SK-N-SH (cell line): ENCODE measurements at regions not wholly inside any gene's neighbourhood (a gene's known extent, or its start where the extent isn't known, plus 50 kb on each side); places are given as distances from the start of the nearest gene placed in this dataset.

ENCODE experiments used
- CTCF ChIA-PET: fragments of 300-600, 350-600 bp; formaldehyde crosslinking; extraction: SDS; loops from one replicate; lab custom pipeline; 2021; lab: Yijun Ruan, JAX
- POLR2A ChIA-PET: fragments of 350-600 bp; sonication (Branson Sonifier 250); formaldehyde crosslinking; extraction: SDS; loops from one replicate; lab custom pipeline; 2020; ENCODE audit warnings: antibody characterized with exemption, inconsistent platforms; lab: Yijun Ruan, JAX
- DNase-seq: peaks from one replicate; pipeline ENCODE4 v3.0.0; 2012
- H2AFZ ChIP-seq: fragments of 200-600 bp; sonication (generic); 2 replicates; pipeline ENCODE4 v1.8.1; 2016; ENCODE audit warnings: antibody characterized with exemption, mild to moderate bottlenecking, low read depth
- H3F3A ChIP-seq: fragments of 200-600 bp; sonication (generic); replicated peaks from 2 replicates; pipeline ENCODE3; 2016; ENCODE audit warnings: antibody characterized with exemption, mild to moderate bottlenecking; ENCODE audit not compliant: insufficient read depth
- H3K27ac ChIP-seq, 2 experiments: fragments of 200-500 bp in 1 of 2; fragments of 200-600 bp in 1 of 2; sonication (Bioruptor generic) in 1 of 2; sonication (generic), shearing (Covaris generic) in 1 of 2; 2 replicates each; pipeline versions ENCODE4 v1.5.1 to v1.6.1; 2014 to 2016; ENCODE audit warnings: low read depth in 2 of 2, inconsistent platforms in 1 of 2, low read length in 1 of 2, mild to moderate bottlenecking in 1 of 2, mixed read lengths in 1 of 2
- H3K27me3 ChIP-seq: fragments of 200-600 bp; sonication (generic), shearing (Covaris generic); 2 replicates; pipeline ENCODE4 v1.6.1; 2016; ENCODE audit warnings: mixed run types; ENCODE audit not compliant: insufficient read depth
- H3K36me3 ChIP-seq, 2 experiments: fragments of 200-500 bp in 1 of 2; fragments of 200-600 bp in 1 of 2; sonication (Bioruptor generic) in 1 of 2; sonication (generic) in 1 of 2; replicated peaks in 1 of 2; 2 replicates each; pipeline versions ENCODE3 to v1.5.1; 2014 to 2016; ENCODE audit warnings: low read length in 1 of 2, mild to moderate bottlenecking in 1 of 2; ENCODE audit not compliant: insufficient read depth in 2 of 2, control insufficient read depth in 1 of 2
- H3K4me1 ChIP-seq, 2 experiments: fragments of 200-500 bp in 1 of 2; fragments of 200-600 bp in 1 of 2; sonication (Bioruptor generic) in 1 of 2; sonication (generic), shearing (Covaris generic) in 1 of 2; 2 replicates each; pipeline versions ENCODE4 v1.5.1 to v1.6.1; 2014 to 2016; ENCODE audit warnings: low read depth in 1 of 2, low read length in 1 of 2, mixed run types in 1 of 2; ENCODE audit not compliant: insufficient read depth in 2 of 2, control insufficient read depth in 1 of 2
- H3K4me2 ChIP-seq: fragments of 200-600 bp; sonication (generic), shearing (Covaris generic); 2 replicates; pipeline ENCODE4 v1.6.1; 2017; ENCODE audit warnings: mixed run types
- H3K4me3 ChIP-seq, 2 experiments: fragments of 200-500 bp in 1 of 2; fragments of 200-600 bp in 1 of 2; sonication (Bioruptor generic) in 1 of 2; sonication (generic), shearing (Covaris generic) in 1 of 2; 2 replicates each; pipeline versions ENCODE4 v1.5.1 to v1.8.1; 2014 to 2016; ENCODE audit warnings: low read depth in 2 of 2, inconsistent platforms in 1 of 2, low read length in 1 of 2, mild to moderate bottlenecking in 1 of 2, mixed read lengths in 1 of 2, moderate library complexity in 1 of 2
- H3K79me2 ChIP-seq: fragments of 200-600 bp; sonication (generic); 2 replicates; pipeline ENCODE4 v1.8.1; 2017; ENCODE audit warnings: mild to moderate bottlenecking; ENCODE audit not compliant: insufficient read depth
- H3K9ac ChIP-seq: fragments of 200-600 bp; sonication (generic); 2 replicates; pipeline ENCODE4 v1.6.1; 2017; ENCODE audit warnings: mixed run types
- H3K9me2 ChIP-seq: fragments of 200-600 bp; sonication (generic); 2 replicates; pipeline ENCODE4 v1.6.1; 2017; ENCODE audit warnings: mixed run types
- H3K9me3 ChIP-seq: fragments of 200-600 bp; sonication (generic); 2 replicates; pipeline ENCODE4 v1.6.1; 2017; ENCODE audit warnings: mixed run types, mild to moderate bottlenecking, moderate library complexity
- H4K20me1 ChIP-seq: fragments of 200-600 bp; sonication (generic); 2 replicates; pipeline ENCODE4 v1.6.1; 2017; ENCODE audit warnings: mild to moderate bottlenecking, mixed run types; ENCODE audit not compliant: insufficient read depth
- CHD2 ChIP-seq: fragments of 150-350 bp; IDR thresholded peaks from 2 replicates; pipeline ENCODE4 v1.6.1; 2018; ENCODE audit warnings: low read length; ENCODE audit not compliant: partially characterized antibody
- CTCF ChIP-seq: fragments of 200-600 bp; sonication (generic); IDR thresholded peaks from 2 replicates; pipeline ENCODE4 v1.6.1; 2017; ENCODE audit warnings: antibody characterized with exemption, mild to moderate bottlenecking, moderate library complexity
- ELF1 ChIP-seq: IDR thresholded peaks from 2 replicates; pipeline ENCODE4 v1.4.0; 2012
- EP300 ChIP-seq, 2 experiments: IDR thresholded peaks; 2 replicates each; pipeline versions ENCODE4 v1.4.0 to v1.6.1; 2012; ENCODE audit warnings: borderline replicate concordance in 1 of 2, low read depth in 1 of 2, low read length in 1 of 2
- GABPA ChIP-seq: IDR thresholded peaks from 2 replicates; pipeline ENCODE4 v1.4.0; 2012; ENCODE audit warnings: low read depth, mild to moderate bottlenecking
- MAX ChIP-seq: IDR thresholded peaks from 2 replicates; pipeline ENCODE4 v1.4.0; 2012; ENCODE audit warnings: low read depth
- MEF2A ChIP-seq: IDR thresholded peaks from 2 replicates; pipeline ENCODE4 v1.4.0; 2012; ENCODE audit warnings: low read depth, borderline replicate concordance
- MXI1 ChIP-seq: IDR thresholded peaks from 2 replicates; pipeline ENCODE4 v1.6.1; 2012; ENCODE audit warnings: mild to moderate bottlenecking, low read depth, low read length, improper control_type of control experiment
- POLR2AphosphoS5 ChIP-seq: IDR thresholded peaks from 2 replicates; pipeline ENCODE4 v1.6.1; 2012; ENCODE audit warnings: low read depth, low read length
- RCOR1 ChIP-seq: fragments of 150-350 bp; IDR thresholded peaks from 2 replicates; pipeline ENCODE4 v1.6.1; 2017; ENCODE audit warnings: antibody characterized with exemption, low read length
- SIN3A ChIP-seq: IDR thresholded peaks from 2 replicates; pipeline ENCODE4 v1.6.1; 2012; ENCODE audit warnings: low read depth, mild to moderate bottlenecking, low read length, moderate library complexity, borderline replicate concordance
- TCF12 ChIP-seq: IDR thresholded peaks from 2 replicates; pipeline ENCODE4 v1.4.0; 2012
- USF1 ChIP-seq: IDR thresholded peaks from 2 replicates; pipeline ENCODE4 v1.4.0; 2012; ENCODE audit warnings: low read depth, borderline replicate concordance
- YY1 ChIP-seq: IDR thresholded peaks from 2 replicates; pipeline ENCODE4 v1.4.0; 2012; ENCODE audit warnings: low read depth, mild to moderate bottlenecking
- WGBS: methylation state at CpG from one replicate; pipeline ENCODE4 v1.1.6; 2017; ENCODE audit warnings: low lambda C conversion rate; 5-methylcytosine and 5-hydroxymethylcytosine counted together
- TF ChIP-seq, protein P1 (sequence below): IDR thresholded peaks from 2 replicates; pipeline ENCODE4; 2012
- TF ChIP-seq, protein P2 (sequence below): fragments of 150-350 bp; IDR thresholded peaks from 2 replicates; pipeline ENCODE4 v1.6.1; 2016; ENCODE audit warnings: mild to moderate bottlenecking, low read depth, low read length
- TF ChIP-seq, protein P3 (sequence below): IDR thresholded peaks from 2 replicates; pipeline ENCODE4 v1.4.0; 2012; ENCODE audit warnings: low read depth, borderline replicate concordance

DNA sequence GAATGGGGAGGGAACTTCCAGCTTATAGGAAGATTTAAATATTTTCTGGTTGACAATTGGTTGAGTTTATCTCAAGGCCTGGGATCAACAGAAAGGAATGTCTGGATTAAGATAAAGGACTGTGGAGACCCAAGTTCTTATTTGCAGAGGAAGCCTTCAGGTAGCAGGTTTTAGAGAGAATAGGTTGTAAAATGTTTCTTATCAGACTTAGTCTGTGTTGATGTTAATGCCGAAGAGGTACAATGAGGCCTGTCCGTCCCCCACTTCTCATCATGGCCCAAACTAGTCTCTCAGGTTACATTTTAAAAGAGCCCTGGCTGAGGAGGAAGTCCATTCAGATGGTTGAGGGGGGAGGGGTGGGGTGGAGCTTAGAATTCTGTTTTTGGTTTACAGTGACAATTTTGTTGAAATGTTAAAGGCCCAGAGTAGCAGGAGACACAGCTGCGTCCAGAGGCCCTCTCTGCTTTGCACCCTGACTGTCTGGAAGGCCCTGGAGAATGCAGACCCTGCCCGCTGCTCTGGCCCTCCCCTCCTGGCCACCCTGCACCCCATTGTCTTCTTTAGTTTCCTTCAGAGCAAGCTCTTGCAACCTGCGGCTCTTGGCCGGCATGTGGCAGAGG is 672.5 kb upstream of the TMEM132C start (continued):
- TF ChIP-seq SIN3A, result no peak
- TF ChIP-seq GABPA, result no peak
- TF ChIP-seq, protein P1, sequence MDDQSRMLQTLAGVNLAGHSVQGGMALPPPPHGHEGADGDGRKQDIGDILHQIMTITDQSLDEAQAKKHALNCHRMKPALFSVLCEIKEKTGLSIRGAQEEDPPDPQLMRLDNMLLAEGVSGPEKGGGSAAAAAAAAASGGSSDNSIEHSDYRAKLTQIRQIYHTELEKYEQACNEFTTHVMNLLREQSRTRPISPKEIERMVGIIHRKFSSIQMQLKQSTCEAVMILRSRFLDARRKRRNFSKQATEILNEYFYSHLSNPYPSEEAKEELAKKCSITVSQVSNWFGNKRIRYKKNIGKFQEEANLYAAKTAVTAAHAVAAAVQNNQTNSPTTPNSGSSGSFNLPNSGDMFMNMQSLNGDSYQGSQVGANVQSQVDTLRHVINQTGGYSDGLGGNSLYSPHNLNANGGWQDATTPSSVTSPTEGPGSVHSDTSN, result no peak
- no peak for TF ChIP-seq RCOR1
- no peak for TF ChIP-seq POLR2AphosphoS5
- no peak for TF ChIP-seq USF1

GRCh38 chr12:127595506-127595905 is 671.5 kb upstream of the TMEM132C start:
- Histone ChIP-seq H2AFZ (no peak overlapping the region), H3K27me3 (no peaks in the 10 kb centered on the region)
- 22% methylated on average over 4 of the region's 4 CpGs for WGBS
- TF ChIP-seq CHD2 (no peak), CTCF (no peak), MXI1 (no peak), MAX (no peak), ELF1 (no peak), MEF2A (no peak), TCF12 (no peak), EP300 (IDR thresholded peaks at IDR 0.05; ENCODE audit: borderline replicate concordance in 1 of 2, low read depth in 1 of 2, low read length in 1 of 2) (no peak), USF1 (no peak), RCOR1 (no peak), YY1 (no peak)
- TF ChIP-seq, protein P2, sequence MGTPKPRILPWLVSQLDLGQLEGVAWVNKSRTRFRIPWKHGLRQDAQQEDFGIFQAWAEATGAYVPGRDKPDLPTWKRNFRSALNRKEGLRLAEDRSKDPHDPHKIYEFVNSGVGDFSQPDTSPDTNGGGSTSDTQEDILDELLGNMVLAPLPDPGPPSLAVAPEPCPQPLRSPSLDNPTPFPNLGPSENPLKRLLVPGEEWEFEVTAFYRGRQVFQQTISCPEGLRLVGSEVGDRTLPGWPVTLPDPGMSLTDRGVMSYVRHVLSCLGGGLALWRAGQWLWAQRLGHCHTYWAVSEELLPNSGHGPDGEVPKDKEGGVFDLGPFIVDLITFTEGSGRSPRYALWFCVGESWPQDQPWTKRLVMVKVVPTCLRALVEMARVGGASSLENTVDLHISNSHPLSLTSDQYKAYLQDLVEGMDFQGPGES, result no peak
- TF ChIP-seq, protein P3, sequence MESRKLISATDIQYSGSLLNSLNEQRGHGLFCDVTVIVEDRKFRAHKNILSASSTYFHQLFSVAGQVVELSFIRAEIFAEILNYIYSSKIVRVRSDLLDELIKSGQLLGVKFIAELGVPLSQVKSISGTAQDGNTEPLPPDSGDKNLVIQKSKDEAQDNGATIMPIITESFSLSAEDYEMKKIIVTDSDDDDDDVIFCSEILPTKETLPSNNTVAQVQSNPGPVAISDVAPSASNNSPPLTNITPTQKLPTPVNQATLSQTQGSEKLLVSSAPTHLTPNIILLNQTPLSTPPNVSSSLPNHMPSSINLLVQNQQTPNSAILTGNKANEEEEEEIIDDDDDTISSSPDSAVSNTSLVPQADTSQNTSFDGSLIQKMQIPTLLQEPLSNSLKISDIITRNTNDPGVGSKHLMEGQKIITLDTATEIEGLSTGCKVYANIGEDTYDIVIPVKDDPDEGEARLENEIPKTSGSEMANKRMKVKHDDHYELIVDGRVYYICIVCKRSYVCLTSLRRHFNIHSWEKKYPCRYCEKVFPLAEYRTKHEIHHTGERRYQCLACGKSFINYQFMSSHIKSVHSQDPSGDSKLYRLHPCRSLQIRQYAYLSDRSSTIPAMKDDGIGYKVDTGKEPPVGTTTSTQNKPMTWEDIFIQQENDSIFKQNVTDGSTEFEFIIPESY, result no peak
- TF ChIP-seq, all 33 proteins: peak for 0
- Histone ChIP-seq H3K27ac (no peak overlapping the region), H3K9ac (no peak overlapping the region), H3K36me3 (no peaks in the 10 kb centered on the region), H3K79me2 (no peaks in the 10 kb centered on the region), H3K4me3 (no peak overlapping the region), H3F3A (no peaks in the 10 kb centered on the region), H3K9me2 (no peaks in the 10 kb centered on the region), H3K9me3 (no peaks in the 10 kb centered on the region), H3K4me2 (no peak overlapping the region), H4K20me1 (no peaks in the 10 kb centered on the region), H3K4me1 (no peaks in the 10 kb centered on the region)
- POLR2A ChIA-PET, result no interaction called here
- CTCF ChIA-PET, result interaction anchor here (1.0 to 1.1 kb wide), 2 partner anchors 11 to 13 kb away, joined by 3 read pairs; no protein-coding TSS in a partner anchor
- DNase-seq, result no peak
